Pons (tissue), 1 donor: ENCODE measurements at regions not wholly inside any gene's neighbourhood (a gene's known extent, or its start where the extent isn't known, plus 50 kb on each side); places are given as distances from the start of the nearest gene placed in this dataset.
A peak's percentile ranks its signal among the peaks of the same experiment; 100 is the strongest.

ENCODE experiments used
- DNase-seq: peaks from one replicate; pipeline ENCODE4 v3.0.0-alpha.2; 2016; ENCODE audit warnings: low spot score

DNA sequence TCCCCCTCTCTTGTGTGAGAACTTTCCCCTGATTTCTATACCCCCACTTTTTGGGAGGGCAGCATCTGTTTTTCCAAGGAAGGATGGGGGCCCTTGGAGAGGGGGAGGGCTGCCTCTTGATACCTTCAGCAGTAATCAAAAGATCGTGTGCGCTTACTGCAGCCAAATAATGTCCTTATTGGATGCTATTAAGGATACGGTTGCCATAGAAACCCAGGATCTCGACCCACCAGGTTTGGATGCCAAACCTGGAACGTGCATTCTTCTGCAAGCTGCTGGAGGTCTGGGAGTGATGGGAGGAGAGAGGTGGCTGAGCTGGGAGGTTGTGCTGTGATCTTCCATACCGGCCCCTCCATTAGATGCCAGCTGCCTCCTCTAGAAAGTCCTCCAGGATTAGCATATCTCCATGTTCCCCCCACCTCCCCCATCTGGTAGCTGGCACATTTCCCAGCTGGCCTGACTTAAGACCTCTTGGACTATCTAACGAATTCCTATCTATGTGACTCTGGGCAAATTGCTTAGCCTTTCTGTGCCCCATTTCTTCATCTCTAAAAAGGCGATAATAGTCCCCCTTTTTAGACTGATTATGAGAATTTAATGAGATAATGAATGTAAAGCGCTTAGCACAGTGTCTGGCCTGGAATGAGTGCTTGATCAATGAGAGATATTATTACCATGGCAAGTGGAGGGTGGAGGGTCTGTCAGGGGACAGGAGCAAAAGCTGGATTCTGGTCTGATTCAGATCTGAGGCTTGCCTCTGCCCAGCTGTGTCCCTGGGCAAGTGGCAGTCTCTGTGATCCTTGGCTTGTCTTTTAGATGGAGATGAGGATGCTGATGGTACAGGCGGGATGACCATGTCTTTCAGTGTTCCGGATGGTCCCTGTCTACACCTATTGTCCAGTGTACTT lies 78.5 kb upstream of the PCBD1 start:
- no peak for DNase-seq

DNA sequence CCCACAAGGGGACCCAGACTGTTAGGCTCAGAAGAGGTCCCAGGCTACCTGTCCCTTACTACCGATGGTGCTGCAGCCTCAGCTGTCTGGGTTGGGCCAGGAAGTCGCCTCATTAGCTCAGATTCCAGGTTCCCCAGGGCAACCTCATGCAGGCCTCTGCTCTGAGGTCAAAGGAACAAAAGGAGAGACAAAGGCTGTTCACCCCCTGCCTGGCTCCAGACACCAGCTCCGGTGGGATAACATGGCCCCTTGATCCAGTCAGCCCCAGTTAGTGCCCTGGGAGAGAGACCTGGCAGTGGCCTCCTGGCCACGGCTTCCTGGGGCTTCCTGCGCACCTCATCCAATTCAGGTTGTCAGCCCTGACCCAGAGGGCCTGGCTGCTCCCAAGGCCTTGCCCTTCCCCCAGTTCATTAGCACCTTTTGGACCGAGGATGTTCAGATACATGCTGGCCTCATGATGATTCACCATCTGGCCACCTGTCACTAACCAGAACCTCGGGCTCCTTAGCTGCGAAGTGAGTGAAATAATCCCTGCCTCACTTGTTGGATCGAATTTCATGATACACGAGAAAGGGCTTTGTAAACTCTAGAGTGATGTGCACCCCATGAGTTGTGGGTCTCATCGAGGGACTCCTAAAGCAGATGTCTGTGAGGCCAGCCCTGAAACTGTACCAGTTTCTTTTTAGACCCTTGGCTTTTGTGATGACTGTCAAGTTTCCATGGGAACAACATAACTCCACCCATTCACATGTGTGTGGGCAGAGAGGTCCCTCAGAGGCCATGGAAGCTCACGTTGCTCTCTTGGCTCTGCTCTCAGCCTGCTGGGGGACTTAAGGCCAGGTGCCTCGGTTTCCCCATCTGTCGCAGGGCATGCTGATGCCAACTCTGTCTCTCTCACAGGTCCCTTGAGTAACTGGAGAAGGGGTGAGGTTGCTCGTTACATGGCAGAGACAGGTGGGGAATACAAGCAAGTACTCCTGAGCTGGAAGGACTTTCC lies 79.5 kb upstream of the PCBD1 start:
- DNase-seq: peak; percentile 7

DNA sequence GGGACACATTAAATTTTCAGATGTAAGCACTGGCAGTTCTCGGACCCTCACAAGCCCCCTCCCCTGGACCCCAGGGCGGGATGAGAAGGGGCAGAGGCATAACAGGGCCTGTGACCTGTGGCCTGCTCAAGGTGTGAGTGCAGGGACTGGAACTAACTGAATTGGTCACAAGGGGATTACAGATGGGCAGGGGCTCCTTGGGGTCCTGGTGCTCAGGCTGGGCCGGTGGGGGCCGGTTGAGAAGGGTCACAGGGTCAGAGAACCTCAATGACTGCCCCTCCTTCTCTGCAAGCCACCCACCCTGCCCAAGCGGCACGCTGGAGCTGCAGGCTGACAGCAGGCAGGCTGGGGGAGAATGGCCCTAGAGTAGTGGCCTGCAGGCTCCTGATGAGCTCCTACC lies 80.8 kb upstream of the PCBD1 start:
- no peak for DNase-seq

- DNase-seq: no peak
These were observed 82.5 kb upstream of the PCBD1 start for GRCh38 chr10:70970830-70971229.

DNA sequence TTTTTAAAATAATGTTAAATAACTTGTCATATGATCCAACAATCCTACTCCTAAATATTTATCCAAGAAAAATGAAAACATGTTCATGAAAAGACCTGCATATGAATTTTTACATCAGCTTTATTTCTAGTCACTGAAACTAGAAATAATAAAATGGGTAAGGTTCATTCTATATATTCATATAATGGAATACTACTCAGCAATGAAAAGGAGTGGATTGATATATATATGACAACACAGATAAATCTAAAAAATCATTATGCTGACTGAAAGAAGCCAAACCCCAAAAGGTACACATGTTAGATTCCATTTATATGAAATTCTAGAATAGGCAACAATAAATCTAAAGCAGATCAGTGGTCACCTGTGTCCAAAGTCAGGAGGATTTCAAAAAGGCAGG lies 84.9 kb upstream of the PCBD1 start:
- no peak for DNase-seq

DNA sequence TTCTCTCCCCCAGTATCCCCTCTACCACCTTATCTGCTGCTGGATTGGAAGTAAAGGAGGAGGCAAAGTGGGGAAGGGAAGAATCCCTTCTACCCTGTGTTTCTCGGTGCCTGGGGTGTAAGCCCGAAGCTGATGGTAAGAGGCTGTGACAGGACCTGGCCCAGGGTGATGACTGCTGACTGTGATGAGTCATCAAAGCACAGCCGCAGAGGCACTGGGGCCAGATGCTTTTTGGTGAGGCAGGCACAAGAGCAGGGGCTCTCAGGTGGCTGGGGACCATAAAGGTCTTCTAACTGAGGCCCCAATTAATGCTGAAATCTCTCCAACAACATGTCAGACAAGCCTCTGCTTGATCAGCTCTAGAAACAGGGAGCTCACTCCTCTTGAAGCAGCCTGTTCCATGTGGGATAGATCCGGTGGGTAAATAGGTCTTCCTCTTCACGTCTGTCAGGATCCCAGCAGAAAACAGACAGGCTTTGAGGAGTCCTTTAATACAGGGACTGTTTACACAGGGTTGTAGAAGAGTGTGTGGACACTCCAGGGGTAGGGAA lies 86.1 kb upstream of the PCBD1 start:
- no peak for DNase-seq

- DNase-seq: no peak
These were observed 86.6 kb upstream of the PCBD1 start for GRCh38 chr10:70974920-70975319.

- no peak for DNase-seq
These were observed 87.8 kb upstream of the PCBD1 start for GRCh38 chr10:70976063-70976695.

GRCh38 chr10:70977625-70978024 lies 89.3 kb upstream of the PCBD1 start:
- DNase-seq: no peak

- no peak for DNase-seq
These were observed 89.8 kb upstream of the PCBD1 start for GRCh38 chr10:70978181-70978580.

DNA sequence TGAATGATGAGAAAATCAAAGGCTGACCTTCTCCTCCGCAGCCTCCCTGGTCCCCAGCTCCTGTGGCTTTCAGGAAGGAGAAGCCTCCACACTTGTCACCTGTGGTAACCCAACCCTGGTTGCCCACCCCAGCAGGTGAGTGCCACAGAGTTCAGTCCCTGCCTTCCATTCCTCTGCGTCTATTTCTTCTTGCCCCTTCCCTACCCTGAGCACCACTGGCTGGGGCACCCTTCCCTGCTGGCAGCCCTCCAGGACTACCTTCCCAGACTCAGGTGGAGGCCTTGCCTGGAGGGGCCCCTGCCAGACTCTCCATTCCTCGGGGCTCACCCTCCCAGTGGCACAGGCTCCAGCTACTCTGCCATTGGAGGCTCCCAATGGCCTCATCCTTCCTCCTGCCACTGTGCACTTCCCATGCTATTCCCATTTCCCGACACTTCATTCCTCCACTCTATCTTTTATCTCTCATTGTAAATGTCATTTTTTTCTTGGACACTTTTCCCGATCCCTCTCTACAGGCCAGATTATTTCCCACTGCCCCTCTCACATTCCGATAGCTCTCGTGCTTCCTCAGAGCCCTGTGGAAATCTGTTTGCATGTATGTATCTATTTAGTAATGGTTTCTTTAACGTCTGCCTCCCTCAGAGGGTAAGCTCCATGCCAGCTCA lies 90.6 kb upstream of the PCBD1 start:
- DNase-seq: no peak

DNA sequence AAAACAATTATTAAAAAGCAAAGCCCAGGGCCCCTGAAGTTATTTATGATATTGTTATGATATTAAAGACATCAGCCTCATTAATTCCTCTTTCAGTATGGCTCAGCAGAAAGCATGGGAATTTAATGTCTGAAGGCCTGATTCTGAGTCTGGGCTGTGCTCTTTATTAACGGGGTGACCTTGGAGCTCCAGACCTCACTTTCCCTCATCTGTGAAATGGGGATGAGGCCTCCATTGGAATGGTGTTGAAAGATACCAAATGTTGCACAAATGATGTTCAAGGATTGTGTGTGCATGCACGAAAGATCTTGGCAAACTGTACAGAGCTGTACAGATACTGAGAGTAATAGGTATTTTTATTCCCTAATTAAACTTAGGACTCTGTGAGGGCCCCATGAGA lies 92.3 kb upstream of the PCBD1 start:
- no peak for DNase-seq

DNA sequence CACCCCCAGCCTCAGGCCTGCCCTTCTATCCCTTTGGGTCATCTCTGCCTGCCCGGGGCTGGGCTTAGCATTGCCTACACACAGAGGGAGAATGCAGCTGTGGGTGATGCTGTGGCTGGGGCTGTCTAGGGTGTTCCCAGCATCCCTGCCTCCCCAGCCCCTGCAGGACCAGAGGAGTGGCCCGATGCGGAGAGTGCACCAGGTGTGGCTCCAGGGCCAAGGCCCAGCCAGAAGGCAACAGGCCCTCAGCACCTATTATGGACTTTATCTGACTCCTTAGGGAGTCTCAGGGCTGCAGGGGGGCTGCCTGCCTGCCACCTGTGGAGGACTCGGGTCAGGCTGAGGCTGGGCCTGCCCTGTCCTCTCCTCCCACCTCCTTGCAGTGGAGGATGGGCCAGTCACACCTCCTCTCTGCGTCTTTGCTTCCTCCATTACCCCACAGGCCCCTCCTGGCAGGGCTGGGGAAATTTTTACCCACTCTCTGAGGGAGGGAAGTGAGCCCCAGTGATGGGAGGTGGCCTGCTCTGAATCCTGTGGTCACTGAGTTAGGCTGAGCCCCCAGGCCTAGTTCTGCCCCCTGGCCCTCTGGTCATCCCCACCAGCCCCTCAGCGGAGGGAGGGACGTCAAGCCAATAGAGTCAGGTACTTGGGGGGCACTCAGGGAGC lies 92.9 kb upstream of the PCBD1 start:
- no peak for DNase-seq

DNA sequence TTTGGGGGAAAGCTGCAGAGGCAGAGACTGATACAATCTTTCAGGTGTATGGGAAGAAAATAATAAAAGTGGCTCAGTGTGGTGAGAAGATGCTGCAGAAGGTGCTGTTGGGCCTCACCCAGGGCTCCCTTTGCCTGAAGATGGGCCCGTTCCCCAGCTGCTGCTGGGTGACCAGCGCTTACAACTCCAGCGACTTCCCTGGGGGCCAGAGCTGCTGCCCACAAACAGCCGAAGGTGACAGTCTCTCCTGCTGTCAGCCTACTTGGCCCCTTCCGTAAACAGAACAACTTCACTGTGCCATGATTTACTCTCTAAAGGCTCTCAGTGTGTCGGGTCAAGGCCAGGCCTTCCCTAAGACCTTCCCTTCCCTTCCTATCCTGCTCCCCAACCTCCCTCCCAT lies 93.6 kb upstream of the PCBD1 start:
- no peak for DNase-seq

- DNase-seq: no peak
These were observed 94.1 kb upstream of the PCBD1 start for GRCh38 chr10:70982443-70982842.

- no peak for DNase-seq
These were observed 96.8 kb upstream of the PCBD1 start for GRCh38 chr10:70984986-70985722.

GRCh38 chr10:70985824-70986622 lies 97.7 kb upstream of the PCBD1 start:
- DNase-seq: no peak

DNA sequence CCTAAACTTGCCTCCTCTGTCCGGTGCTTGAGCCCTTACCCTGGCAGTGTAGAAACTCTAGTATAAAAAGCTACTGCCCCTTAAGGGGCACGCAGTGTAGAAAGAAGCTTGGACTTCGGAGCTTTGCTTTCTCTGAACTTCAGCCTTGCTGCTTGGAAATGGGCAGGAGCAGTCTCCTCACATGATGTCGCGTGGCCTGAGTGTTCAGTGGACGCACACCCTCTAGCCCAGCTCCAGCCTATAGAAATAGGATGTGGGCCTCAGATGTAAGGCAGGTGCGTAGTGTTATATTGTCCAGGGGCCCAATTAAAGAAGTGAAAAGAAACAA lies 98.2 kb upstream of the PCBD1 start:
- DNase-seq: no peak

DNA sequence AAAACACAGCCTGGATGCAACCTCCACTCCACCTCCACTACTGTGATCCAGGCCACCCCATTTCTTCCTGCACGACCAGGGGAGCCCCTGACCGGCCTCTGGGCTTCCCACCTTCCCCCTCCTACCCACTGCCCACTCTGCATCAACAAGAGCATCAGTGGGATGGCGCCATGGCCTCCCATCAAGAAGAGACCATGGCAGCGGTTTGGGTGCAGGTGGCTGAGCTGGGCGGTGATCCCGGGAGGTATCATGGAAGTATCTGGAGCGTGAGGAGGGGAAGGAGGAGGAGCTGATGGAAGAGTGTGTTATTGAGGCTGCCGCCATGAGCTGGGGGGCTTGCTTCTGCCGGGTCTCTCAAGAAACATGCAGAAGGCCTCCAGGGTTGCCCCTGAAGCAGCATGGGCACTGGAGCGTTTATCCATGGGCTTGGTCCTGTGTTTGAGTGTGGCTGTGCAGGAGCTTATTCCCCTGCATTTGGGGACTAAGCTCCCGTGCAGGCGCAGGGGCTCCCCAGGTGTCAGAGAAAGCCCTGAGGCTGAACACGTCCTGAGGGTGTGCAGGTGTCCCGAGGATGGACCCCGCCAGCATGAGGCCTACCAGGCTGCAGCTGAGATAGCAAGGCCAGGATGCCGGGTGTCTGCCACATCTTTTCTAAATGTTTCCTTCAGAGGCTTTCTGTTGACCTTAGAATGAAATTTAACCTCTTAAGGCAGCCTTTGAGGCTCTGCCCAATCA lies 99.2 kb upstream of the PCBD1 start:
- no peak for DNase-seq
